GM12873 (cell line): ENCODE measurements at regions not wholly inside any gene's neighbourhood (a gene's known extent, or its start where the extent isn't known, plus 50 kb on each side); places are given as distances from the start of the nearest gene placed in this dataset.

Experiments
- CTCF ChIP-seq: IDR thresholded peaks from 2 replicates; pipeline ENCODE4 v1.5.1; 2012; ENCODE audit warnings: low read depth, mild to moderate bottlenecking, moderate library complexity, low read length, control low read depth; ENCODE audit not compliant: insufficient read depth; ENCODE audit errors: missing control alignments

- no peak for TF ChIP-seq CTCF
Measured at GRCh38 chr9:24881361-24881760, 335.7 kb upstream of the IZUMO3 start.

GRCh38 chr9:24879591-24879990, 333.9 kb upstream of the IZUMO3 start:
- no peak for TF ChIP-seq CTCF

- no peak for TF ChIP-seq CTCF
Measured at GRCh38 chr9:24846248-24846912, 300.7 kb upstream of the IZUMO3 start.

GRCh38 chr9:24844217-24844616, 298.5 kb upstream of the IZUMO3 start:
- no peak for TF ChIP-seq CTCF

- no peak for TF ChIP-seq CTCF
Measured at GRCh38 chr9:24841993-24842392, 296.3 kb upstream of the IZUMO3 start.

GRCh38 chr9:24832307-24832706, 286.6 kb upstream of the IZUMO3 start:
- peak; percentile 16 for TF ChIP-seq CTCF

GRCh38 chr9:24828687-24829086, 283.0 kb upstream of the IZUMO3 start:
- no peak for TF ChIP-seq CTCF

- no peak for TF ChIP-seq CTCF
Measured at GRCh38 chr9:24824607-24825006, 278.9 kb upstream of the IZUMO3 start.
